ENCODE measurements at regions not wholly inside any gene's neighbourhood (a gene's known extent, or its start where the extent isn't known, plus 50 kb on each side); places are given as distances from the start of the nearest gene placed in this dataset.

GRCh38 chr3:86618706-86619105, 372.2 kb downstream of the VGLL3 start:
- TF ChIP-seq EZH2 (IDR thresholded peaks at IDR 0.05) (no peak), CTCF (IDR thresholded peaks at IDR 0.05) (no peak)
